Ureter (tissue), 1 donor: ENCODE measurements at regions not wholly inside any gene's neighbourhood (a gene's known extent, or its start where the extent isn't known, plus 50 kb on each side); places are given as distances from the start of the nearest gene placed in this dataset.
A peak's percentile ranks its signal among the peaks of the same experiment; 100 is the strongest.
"Not testable (repeated sequence)": the region's sequence is repeated elsewhere in the genome, so short reads cannot be mapped to it uniquely, and the experiment has no call there.

Source experiments
- DNase-seq: peaks from one replicate; pipeline ENCODE4 v3.0.0-alpha.2; 2020; ENCODE audit warnings: low spot score
- donor health status: DM: yes; HTN: yes; CAD: no.

DNA sequence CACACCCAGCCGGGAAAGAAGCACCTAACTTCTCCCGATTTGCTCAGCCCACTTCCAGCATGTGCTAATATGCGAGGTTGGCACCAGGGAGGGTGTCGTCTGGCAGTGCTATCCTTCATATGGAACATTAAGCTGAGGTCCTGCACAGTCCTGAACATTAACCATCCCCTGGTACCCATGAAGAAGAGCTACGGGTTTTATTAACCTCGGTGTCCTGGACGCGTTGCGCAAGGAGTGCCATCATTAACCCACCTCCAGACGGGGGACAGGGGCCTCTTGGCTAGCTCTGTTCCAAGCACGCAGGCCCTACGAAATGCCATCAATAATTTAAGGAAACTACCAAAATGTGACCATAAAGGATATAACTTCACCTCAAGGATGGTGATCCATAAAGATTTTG, 193.5 kb downstream of the MAF start:
- no peak for DNase-seq

- no peak for DNase-seq
These were observed 196.0 kb downstream of the MAF start for GRCh38 chr16:79404571-79404970.

DNA sequence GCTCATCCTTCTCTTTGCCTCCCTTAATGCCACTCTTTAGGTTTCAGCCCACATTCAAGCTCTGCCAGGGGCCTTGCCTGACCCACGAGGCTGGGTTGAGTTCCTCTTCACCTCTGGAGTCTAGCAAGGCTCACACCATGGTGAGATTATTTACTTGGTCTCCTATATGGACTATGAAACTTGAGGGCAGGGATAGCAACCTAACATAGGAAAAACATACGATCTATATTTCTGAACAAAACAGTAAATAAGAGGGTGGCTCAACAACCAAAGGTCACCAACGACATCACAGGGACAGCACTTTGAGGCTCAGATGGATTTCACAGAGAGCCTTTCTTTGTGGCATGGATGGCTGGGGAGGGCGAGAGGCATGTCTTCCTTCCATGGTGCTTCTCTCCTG, 197.0 kb downstream of the MAF start:
- DNase-seq: no peak

- DNase-seq: no peak
These were observed 197.6 kb downstream of the MAF start for GRCh38 chr16:79402920-79403319.

DNA sequence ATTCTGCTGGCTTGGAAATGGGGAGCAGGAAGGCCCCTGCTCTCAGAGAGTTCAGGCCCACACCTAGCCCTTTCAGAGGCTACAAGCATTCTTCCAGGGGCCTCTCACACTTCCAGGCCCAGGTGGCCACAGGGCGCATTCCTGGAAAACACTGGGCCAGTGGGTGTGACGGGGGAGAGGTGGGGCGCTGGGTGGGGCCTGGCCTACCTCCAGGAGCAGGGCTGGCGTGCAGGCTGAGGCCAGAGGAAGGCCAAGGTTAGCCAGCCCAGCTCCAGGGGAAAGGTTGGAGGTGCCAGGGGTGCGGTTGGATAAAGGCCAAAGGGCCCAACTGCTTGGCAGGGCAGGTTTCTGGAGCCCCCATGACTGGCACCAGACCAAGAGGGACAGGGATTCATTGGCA, 198.2 kb downstream of the MAF start:
- DNase-seq: peak; percentile 59

GRCh38 chr16:79401782-79402181, 198.8 kb downstream of the MAF start:
- no peak for DNase-seq

DNA sequence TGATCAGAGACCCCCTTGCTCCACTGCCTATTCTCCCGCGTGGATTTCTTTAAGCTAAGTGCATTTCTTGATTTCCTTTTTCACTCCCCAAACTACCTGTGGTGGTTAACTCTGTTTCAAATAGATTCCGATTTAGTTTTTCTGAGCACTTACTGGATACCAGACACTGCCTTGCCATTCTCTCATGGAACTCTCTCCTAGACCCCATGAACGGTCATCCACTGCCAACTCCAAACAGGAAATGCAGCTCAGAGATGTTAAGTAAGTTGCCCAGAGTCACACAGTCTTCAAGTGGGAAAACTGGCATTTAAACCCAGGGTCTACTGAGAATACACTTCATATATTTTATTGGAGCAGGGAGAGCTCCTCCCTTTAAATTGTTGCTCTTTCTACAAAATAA, 199.4 kb downstream of the MAF start:
- no peak for DNase-seq

GRCh38 chr16:79400462-79401149, 199.9 kb downstream of the MAF start:
- DNase-seq: no peak

- no peak for DNase-seq
These were observed 204.9 kb downstream of the MAF start for GRCh38 chr16:79395591-79395990.

DNA sequence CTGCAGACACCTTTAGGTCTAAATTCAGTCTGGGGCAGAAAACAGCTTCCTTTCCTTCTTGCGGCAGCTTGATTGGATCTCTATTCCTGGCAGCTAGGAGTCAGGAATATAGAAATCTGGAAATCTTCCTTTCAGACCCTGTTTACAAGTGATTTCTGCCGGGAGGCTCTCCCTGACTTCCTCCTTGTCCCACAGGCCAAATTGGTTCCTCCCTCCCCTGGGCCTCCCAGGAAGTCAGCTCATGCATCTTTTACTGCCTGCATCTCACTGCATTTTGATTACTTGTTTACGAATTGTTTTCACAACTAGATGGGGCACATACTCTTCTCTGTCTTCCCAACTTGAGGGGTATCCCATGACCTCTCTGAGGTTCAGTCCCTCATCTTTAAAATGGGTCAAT, 206.3 kb downstream of the MAF start:
- DNase-seq: no peak

DNA sequence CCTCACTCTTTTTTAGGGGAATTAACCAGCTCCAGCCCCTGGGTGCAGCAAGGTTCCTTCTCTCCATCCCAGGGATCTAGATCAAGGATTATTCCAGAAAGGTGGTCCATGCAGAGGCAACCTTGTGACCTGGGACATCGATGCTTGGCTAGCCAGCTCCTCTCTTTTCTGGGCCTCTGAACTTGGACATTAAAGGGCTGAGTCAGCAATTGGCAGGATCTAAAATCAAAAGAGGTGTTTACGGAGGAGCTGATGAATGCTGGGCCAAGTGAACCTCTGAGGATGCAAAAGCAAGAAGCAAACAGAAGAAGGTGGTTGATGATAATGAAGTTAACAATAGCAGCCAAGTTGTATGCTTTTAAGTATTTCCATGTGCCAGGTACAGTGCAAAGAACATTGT, 207.0 kb downstream of the MAF start:
- DNase-seq: no peak

GRCh38 chr16:79393127-79393526, 207.4 kb downstream of the MAF start:
- DNase-seq: no peak

- DNase-seq: no peak
These were observed 208.5 kb downstream of the MAF start for GRCh38 chr16:79392081-79392480.

GRCh38 chr16:79391395-79391794, 209.1 kb downstream of the MAF start:
- no peak for DNase-seq

- no peak for DNase-seq
These were observed 210.0 kb downstream of the MAF start for GRCh38 chr16:79390481-79391051.

DNA sequence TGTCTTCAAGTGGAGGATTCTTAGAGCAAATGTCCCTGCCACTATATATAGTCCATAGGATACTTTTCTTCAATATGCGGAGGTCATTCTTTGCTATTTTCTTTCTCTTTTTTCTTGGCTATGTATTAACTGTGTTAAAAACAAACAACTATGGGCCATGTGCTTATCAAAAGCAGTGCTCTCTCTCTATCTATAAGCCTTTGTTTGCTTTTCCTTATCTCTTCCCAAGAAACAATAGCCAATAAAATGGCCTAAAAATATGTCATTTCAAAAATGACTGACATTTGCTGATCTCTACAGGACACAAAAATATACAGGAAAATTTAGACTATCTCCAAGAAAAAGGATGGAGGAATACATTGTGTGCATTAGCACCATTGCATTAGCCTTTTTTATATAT, 212.1 kb downstream of the MAF start:
- no peak for DNase-seq

DNA sequence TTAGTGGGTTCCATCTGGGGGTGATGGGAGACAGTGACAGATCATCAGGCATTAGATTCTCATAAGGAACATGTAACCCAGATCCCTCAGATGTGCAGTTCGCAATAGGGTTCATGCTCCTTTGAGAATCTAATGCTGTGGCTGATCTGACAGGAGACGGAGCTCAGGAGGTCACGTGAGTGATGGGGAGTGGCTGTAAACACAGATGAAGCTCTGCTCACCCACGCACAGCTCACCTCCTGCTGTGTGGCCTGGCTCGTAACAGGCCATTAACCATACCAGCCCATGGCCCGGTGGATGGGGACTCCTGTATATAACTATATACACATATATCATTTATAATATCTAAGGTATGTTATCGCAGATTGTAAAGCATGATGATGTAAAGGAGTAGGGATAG, 214.2 kb downstream of the MAF start:
- no peak for DNase-seq

- DNase-seq: no peak
These were observed 218.9 kb downstream of the MAF start for GRCh38 chr16:79381603-79382042.

GRCh38 chr16:79380995-79381602, 219.4 kb downstream of the MAF start:
- DNase-seq: no peak

DNA sequence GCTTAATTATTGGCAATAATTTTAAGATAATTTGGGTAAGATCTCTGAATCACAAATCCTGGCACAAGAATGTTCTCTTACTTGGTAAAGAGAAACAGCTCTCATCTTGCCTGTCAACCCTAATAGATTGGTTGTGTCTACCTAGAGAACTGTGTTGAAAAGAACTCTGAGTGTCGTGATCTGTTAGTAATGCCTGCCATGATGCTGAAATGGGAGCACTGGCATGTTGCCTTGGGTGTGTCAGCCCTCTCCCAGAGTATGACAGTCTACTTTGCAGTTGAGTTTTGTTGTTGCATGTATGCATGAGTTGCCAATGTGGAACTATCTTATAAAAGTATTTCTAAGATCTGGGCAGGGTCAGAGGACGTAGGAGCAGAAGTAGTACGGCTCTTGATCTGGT, 221.4 kb downstream of the MAF start:
- no peak for DNase-seq

DNA sequence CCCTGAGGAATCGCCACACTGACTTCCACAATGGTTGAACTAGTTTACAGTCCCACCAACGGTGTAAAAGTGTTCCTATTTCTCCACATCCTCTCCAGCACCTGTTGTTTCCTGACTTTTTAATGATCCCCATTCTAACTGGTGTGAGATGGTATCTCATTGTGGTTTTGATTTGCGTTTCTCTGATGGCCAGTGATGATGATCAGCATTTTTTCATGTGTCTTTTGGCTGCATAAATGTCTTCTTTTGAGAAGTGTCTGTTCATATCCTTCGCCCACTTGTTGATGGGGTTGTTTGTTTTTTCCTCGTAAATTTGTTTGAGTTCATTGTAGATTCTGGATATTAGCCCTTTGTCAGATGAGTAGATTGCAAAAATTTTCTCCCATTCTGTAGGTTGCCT, 223.5 kb downstream of the MAF start:
- not testable (repeated sequence) for DNase-seq

GRCh38 chr16:79375351-79375750, 225.2 kb downstream of the MAF start:
- DNase-seq: no peak

GRCh38 chr16:79372503-79373184, 227.9 kb downstream of the MAF start:
- DNase-seq: no peak
